Neuronal stem cell (in vitro differentiated cells): ENCODE measurements at regions not wholly inside any gene's neighbourhood (a gene's known extent, or its start where the extent isn't known, plus 50 kb on each side); places are given as distances from the start of the nearest gene placed in this dataset.

Experiments used
- DNase-seq: peaks from one replicate; pipeline ENCODE4 v3.0.0-alpha.2; 2013; ENCODE audit warnings: low spot score
- H2AFZ ChIP-seq: one replicate; pipeline ENCODE4 v1.6.1; 2013; ENCODE audit warnings: mild to moderate bottlenecking, low read length, inconsistent platforms
- H2AK5ac ChIP-seq: 2 replicates; pipeline ENCODE4 v1.6.1; 2013; ENCODE audit warnings: low read depth, mild to moderate bottlenecking, inconsistent platforms, low read length, moderate library complexity, mixed read lengths
- H2BK120ac ChIP-seq: 2 replicates; pipeline ENCODE4 v1.6.1; 2013; ENCODE audit warnings: low read depth, mild to moderate bottlenecking, inconsistent platforms, low read length, moderate library complexity, mixed read lengths
- H2BK12ac ChIP-seq: one replicate; pipeline ENCODE4 v1.6.1; 2013; ENCODE audit warnings: low read length, inconsistent platforms
- H2BK15ac ChIP-seq: 2 replicates; pipeline ENCODE4 v1.6.1; 2013; ENCODE audit warnings: mild to moderate bottlenecking, low read length, inconsistent platforms, mixed read lengths
- H2BK5ac ChIP-seq: one replicate; pipeline ENCODE4 v1.6.1; 2013; ENCODE audit warnings: inconsistent platforms, mild to moderate bottlenecking, low read length, moderate library complexity
- H3K14ac ChIP-seq: one replicate; pipeline ENCODE4 v1.6.1; 2013; ENCODE audit warnings: low read length, inconsistent platforms
- H3K18ac ChIP-seq: 2 replicates; pipeline ENCODE4 v1.6.1; 2013; ENCODE audit warnings: low read length, inconsistent platforms
- H3K23ac ChIP-seq: 2 replicates; pipeline ENCODE4 v1.6.1; 2013; ENCODE audit warnings: low read depth, mild to moderate bottlenecking, mixed read lengths, low read length, inconsistent platforms; ENCODE audit not compliant: poor library complexity
- H3K27ac ChIP-seq: replicated peaks from 3 replicates; pipeline ENCODE4 v1.5.1; 2013; ENCODE audit warnings: low read length, inconsistent platforms
- H3K27me3 ChIP-seq, 3 experiments: 2 replicates each; pipeline ENCODE4 v1.6.1; 2013; ENCODE audit warnings: low read length in 3 of 3, mild to moderate bottlenecking in 2 of 3, inconsistent platforms in 1 of 3, low read depth in 1 of 3, mixed read lengths in 1 of 3, moderate library complexity in 1 of 3; ENCODE audit not compliant: control insufficient read depth in 3 of 3, insufficient read depth in 3 of 3
- H3K36me3 ChIP-seq, 2 donors: replicated peaks in 1 of 2; 2 replicates each; pipeline ENCODE4 v1.6.1; 2013; ENCODE audit warnings: low read length in 2 of 2; ENCODE audit not compliant: control insufficient read depth in 2 of 2, insufficient read depth in 2 of 2
- H3K4ac ChIP-seq: 2 replicates; pipeline ENCODE4 v1.6.1; 2013; ENCODE audit warnings: inconsistent platforms, mild to moderate bottlenecking, low read length, moderate library complexity
- H3K4me1 ChIP-seq, 2 donors: 1 replicate in 1 of 2; 2 replicates in 1 of 2; pipeline ENCODE4 v1.6.1; 2013; ENCODE audit warnings: low read length in 2 of 2, low read depth in 1 of 2; ENCODE audit not compliant: control insufficient read depth in 2 of 2, insufficient read depth in 1 of 2
- H3K4me2 ChIP-seq: one replicate; pipeline ENCODE4 v1.6.1; 2013; ENCODE audit warnings: mild to moderate bottlenecking, low read length, inconsistent platforms; ENCODE audit not compliant: insufficient read depth, poor library complexity, severe bottlenecking
- H3K4me3 ChIP-seq, 2 donors: 2 replicates each; pipeline ENCODE4 v1.5.1; 2013; ENCODE audit warnings: low read length in 2 of 2, mild to moderate bottlenecking in 2 of 2, inconsistent platforms in 1 of 2, moderate library complexity in 1 of 2
- H3K79me1 ChIP-seq: one replicate; pipeline ENCODE4 v1.6.1; 2013; ENCODE audit warnings: low read depth, mild to moderate bottlenecking, inconsistent platforms, low read length, moderate library complexity
- H3K9ac ChIP-seq: one replicate; pipeline ENCODE4 v1.6.1; 2013; ENCODE audit warnings: mild to moderate bottlenecking, low read depth, low read length, inconsistent platforms; ENCODE audit not compliant: poor library complexity
- H3K9me3 ChIP-seq, 2 donors: replicated peaks in 1 of 2; 2 replicates each; pipeline versions ENCODE3 to v1.6.1; 2013; ENCODE audit warnings: low read length in 2 of 2, mild to moderate bottlenecking in 2 of 2, inconsistent platforms in 1 of 2, low read depth in 1 of 2, mixed read lengths in 1 of 2, moderate library complexity in 1 of 2; ENCODE audit not compliant: control insufficient read depth in 2 of 2, insufficient read depth in 1 of 2
- H4K8ac ChIP-seq: one replicate; pipeline ENCODE4 v1.6.1; 2013; ENCODE audit warnings: low read depth, mild to moderate bottlenecking, inconsistent platforms, low read length, moderate library complexity
- H4K91ac ChIP-seq: one replicate; pipeline ENCODE4 v1.6.1; 2013; ENCODE audit warnings: low read length, low read depth, mild to moderate bottlenecking, inconsistent platforms; ENCODE audit not compliant: poor library complexity
- WGBS, 2 donors: extraction: QIAGEN DNeasy Blood & Tissue Kit; methylation state at CpG; one replicate each; pipeline ENCODE4 v1.1.7; 2013; ENCODE audit warnings: missing lambda C conversion rate in 2 of 2, mixed read lengths in 1 of 2; ENCODE audit not compliant: insufficient read length in 2 of 2, insufficient replicate concordance in 1 of 2; ENCODE audit errors: extremely low coverage in 2 of 2; 5-methylcytosine and 5-hydroxymethylcytosine counted together

DNA sequence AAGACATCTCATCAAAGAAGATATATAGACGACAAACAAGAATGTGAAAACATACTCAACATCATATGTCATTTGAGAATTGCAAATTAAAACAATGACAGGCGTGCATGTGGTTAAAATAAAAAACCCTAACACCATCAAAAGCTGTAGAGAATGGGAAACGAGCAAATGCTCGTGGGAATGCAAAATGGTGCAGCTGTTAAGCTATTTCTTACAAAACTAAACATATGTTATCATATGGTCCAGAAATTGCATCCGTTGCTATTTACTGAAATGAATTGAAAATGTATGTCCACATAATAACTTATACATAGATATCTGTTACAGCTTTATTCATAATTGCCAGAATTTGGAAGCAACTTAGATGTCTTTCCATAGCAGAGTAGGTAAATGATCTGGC lies 574.4 kb downstream of the TNS3 start:
- H2BK12ac ChIP-seq = no peak overlapping the region
- no peaks in the 10 kb centered on the region for H3K27me3 ChIP-seq
- no peak overlapping the region for H3K4ac ChIP-seq
- no CpG with 5 or more reads among the region's 5 CpGs for WGBS, 2 donors
- H3K14ac ChIP-seq = no peak overlapping the region
- H3K4me2 ChIP-seq = no peak overlapping the region
- H3K9me3 ChIP-seq = no peaks in the 10 kb centered on the region
- H3K4me1 ChIP-seq = no peaks in the 10 kb centered on the region
- H3K79me1 ChIP-seq = no peaks in the 10 kb centered on the region
- no peak overlapping the region for H3K18ac ChIP-seq
- H3K9ac ChIP-seq = no peak overlapping the region
- H2BK15ac ChIP-seq = no peak overlapping the region
- DNase-seq = no peak
- H2BK5ac ChIP-seq = no peak overlapping the region
- H3K23ac ChIP-seq = no peak overlapping the region
- no peak overlapping the region for H3K4me3 ChIP-seq
- H3K27ac ChIP-seq = no peak overlapping the region
- no peak overlapping the region for H2AK5ac ChIP-seq
- no peaks in the 10 kb centered on the region for H3K36me3 ChIP-seq
- H2AFZ ChIP-seq = no peak overlapping the region
- H4K8ac ChIP-seq = no peak overlapping the region
- H2BK120ac ChIP-seq = no peak overlapping the region
- no peak overlapping the region for H4K91ac ChIP-seq

DNA sequence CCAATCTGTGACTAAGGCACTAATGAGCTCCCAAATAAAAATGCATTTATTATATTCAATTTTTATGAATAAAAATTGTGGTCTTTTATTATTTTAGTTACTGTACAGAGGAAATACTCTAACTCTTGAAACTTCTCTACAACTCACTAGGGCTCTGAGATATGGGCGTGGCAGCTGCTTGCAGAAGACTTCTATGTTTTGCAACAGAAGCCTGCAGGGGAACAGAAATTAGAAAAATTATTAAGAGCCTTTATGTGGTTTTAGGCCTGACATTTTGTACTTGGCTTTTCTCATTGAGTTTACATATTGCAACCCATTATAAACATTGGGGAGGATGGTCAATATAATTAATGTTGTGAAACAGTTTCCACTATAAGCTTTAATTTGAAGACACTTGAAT lies 581.4 kb downstream of the TNS3 start:
- H3K18ac ChIP-seq = no peak overlapping the region
- H3K4me2 ChIP-seq = no peak overlapping the region
- no peaks in the 10 kb centered on the region for H3K36me3 ChIP-seq
- no peak overlapping the region for H2BK12ac ChIP-seq
- H2AFZ ChIP-seq = no peak overlapping the region
- no peaks in the 10 kb centered on the region for H3K27me3 ChIP-seq
- H2BK15ac ChIP-seq = no peak overlapping the region
- no peak overlapping the region for H4K8ac ChIP-seq
- H3K4me1 ChIP-seq = no peaks in the 10 kb centered on the region
- no peak overlapping the region for H3K14ac ChIP-seq
- H3K4me3 ChIP-seq = no peak overlapping the region
- no peak overlapping the region for H3K4ac ChIP-seq
- H3K23ac ChIP-seq = no peak overlapping the region
- no peak overlapping the region for H4K91ac ChIP-seq
- H3K27ac ChIP-seq = no peak overlapping the region
- H2BK120ac ChIP-seq = no peak overlapping the region
- DNase-seq = no peak
- H3K79me1 ChIP-seq = no peaks in the 10 kb centered on the region
- no peak overlapping the region for H2BK5ac ChIP-seq
- H3K9ac ChIP-seq = no peak overlapping the region
- no peak overlapping the region for H2AK5ac ChIP-seq
- no peaks in the 10 kb centered on the region for H3K9me3 ChIP-seq
- WGBS, 2 donors = no CpG with 5 or more reads among the region's 1 CpG

DNA sequence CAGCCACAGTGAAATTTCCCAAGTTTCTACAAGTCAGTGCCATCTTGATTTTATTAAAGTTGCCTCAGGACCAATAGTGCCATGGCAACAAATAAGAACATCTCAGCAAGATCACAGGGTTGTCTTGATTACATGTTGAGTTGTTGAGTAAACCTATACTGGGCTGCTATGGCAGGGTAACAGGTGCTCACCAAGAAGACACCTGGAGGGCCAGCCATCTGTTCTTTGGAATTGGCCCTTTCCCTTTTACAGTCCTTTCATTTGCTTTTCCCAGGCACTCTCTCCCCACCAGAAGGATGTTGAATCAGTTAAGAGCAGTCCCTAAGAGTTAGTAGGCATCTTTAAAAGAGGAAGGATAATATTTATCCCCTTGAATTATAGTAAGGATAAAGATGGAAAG lies 582.0 kb downstream of the TNS3 start:
- no peaks in the 10 kb centered on the region for H3K9me3 ChIP-seq
- H3K4me1 ChIP-seq = no peaks in the 10 kb centered on the region
- no peak overlapping the region for H3K14ac ChIP-seq
- H3K27ac ChIP-seq = no peak overlapping the region
- H2BK120ac ChIP-seq = no peak overlapping the region
- no peak overlapping the region for H3K4me2 ChIP-seq
- H3K23ac ChIP-seq = no peak overlapping the region
- H3K4ac ChIP-seq = no peak overlapping the region
- no peak overlapping the region for H3K9ac ChIP-seq
- no peak overlapping the region for H2BK12ac ChIP-seq
- H3K18ac ChIP-seq = no peak overlapping the region
- no peak for DNase-seq
- no peak overlapping the region for H2AK5ac ChIP-seq
- no peaks in the 10 kb centered on the region for H3K27me3 ChIP-seq
- H4K8ac ChIP-seq = no peak overlapping the region
- no peak overlapping the region for H4K91ac ChIP-seq
- no peak overlapping the region for H3K4me3 ChIP-seq
- no peaks in the 10 kb centered on the region for H3K36me3 ChIP-seq
- no peaks in the 10 kb centered on the region for H3K79me1 ChIP-seq
- no peak overlapping the region for H2AFZ ChIP-seq
- no peak overlapping the region for H2BK5ac ChIP-seq
- H2BK15ac ChIP-seq = no peak overlapping the region

DNA sequence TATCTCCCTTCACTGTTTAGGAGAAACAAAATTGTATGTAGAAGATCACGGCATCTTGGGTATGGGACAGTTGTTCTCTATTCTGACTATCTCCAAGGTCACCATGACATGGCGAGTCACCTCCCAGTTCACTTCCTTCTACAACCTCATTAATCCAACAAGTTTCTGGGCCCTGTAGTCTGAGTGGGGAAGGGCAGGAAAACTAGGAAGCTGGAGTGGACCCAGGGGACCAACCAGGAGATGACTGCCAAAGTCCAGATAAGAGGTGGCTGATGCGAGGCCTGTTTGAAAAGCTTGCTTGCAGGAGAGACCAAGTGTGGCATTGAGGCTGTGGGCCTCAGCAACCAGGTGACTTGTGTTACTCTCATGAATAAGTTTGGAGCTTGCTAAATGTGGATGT lies 584.9 kb downstream of the TNS3 start:
- Histone ChIP-seq H3K4me2 (no peak overlapping the region), H2BK5ac (no peak overlapping the region), H2BK15ac (no peak overlapping the region), H2AFZ (no peak overlapping the region), H3K36me3 (no peaks in the 10 kb centered on the region), H2BK12ac (no peak overlapping the region), H3K79me1 (no peaks in the 10 kb centered on the region), H3K4ac (no peak overlapping the region), H3K4me1 (no peaks in the 10 kb centered on the region), H4K8ac (no peak overlapping the region), H3K4me3 (no peak overlapping the region), H3K27me3 (no peaks in the 10 kb centered on the region), H2BK120ac (no peak overlapping the region), H3K18ac (no peak overlapping the region), H4K91ac (no peak overlapping the region), H3K14ac (no peak overlapping the region), H3K23ac (no peak overlapping the region), H2AK5ac (no peak overlapping the region), H3K27ac (no peak overlapping the region), H3K9ac (no peak overlapping the region), H3K9me3 (no peaks in the 10 kb centered on the region)
- no peak for DNase-seq
- no CpG with 5 or more reads among the region's 3 CpGs for WGBS, 2 donors
